ENCODE measurements at regions not wholly inside any gene's neighbourhood (a gene's known extent, or its start where the extent isn't known, plus 50 kb on each side); places are given as distances from the start of the nearest gene placed in this dataset.

GRCh38 chr12:4024701-4025100 is 151.5 kb upstream of the PARP11 start:
- TF ChIP-seq CTCF (IDR thresholded peaks at IDR 0.05) (no peak), POLR2A (IDR thresholded peaks at IDR 0.05) (no peak)

Measured in uterus (tissue), 2 donors.